Left lobe of liver (tissue), 2 donors: ENCODE measurements at regions not wholly inside any gene's neighbourhood (a gene's known extent, or its start where the extent isn't known, plus 50 kb on each side); places are given as distances from the start of the nearest gene placed in this dataset.
"Not testable (repeated sequence)": the region's sequence is repeated elsewhere in the genome, so short reads cannot be mapped to it uniquely, and the experiment has no call there.

ENCODE experiments used
- ATAC-seq: fragments of 200-7000 bp; cut with Tn5 transposase; one replicate; pipeline ENCODE4 v1.9.1; 2020; ENCODE audit warnings: mild to moderate bottlenecking, moderate library complexity
- DNase-seq: peaks from one replicate; pipeline ENCODE4 v3.0.0-alpha.2; 2020; ENCODE audit warnings: low spot score
- donor health status: DM: no; HTN: no; CAD: no; lungs with moderate emphysema.
- donor health status: DM: no; HTN: yes; CAD: no.

GRCh38 chr21:19031953-19032352 is 628.4 kb upstream of the TMPRSS15 start:
- DNase-seq (no peak), ATAC-seq (no peak)

GRCh38 chr21:19034041-19034440 is 630.5 kb upstream of the TMPRSS15 start:
- DNase-seq, result no peak

GRCh38 chr21:19034560-19034959 is 631.0 kb upstream of the TMPRSS15 start:
- no peak for DNase-seq

More at GRCh38 chr21:19034041-19034440, 630.5 kb upstream of the TMPRSS15 start:
- ATAC-seq, result no peak

GRCh38 chr21:19045876-19046275 is 642.3 kb upstream of the TMPRSS15 start:
- DNase-seq (no peak), ATAC-seq (no peak)

More at GRCh38 chr21:19034560-19034959, 631.0 kb upstream of the TMPRSS15 start:
- no peak for ATAC-seq

- no peak for DNase-seq
- no peak for ATAC-seq
Measured at GRCh38 chr21:19048098-19048672, 644.6 kb upstream of the TMPRSS15 start.

GRCh38 chr21:19049567-19049966 is 646.0 kb upstream of the TMPRSS15 start:
- ATAC-seq (no peak), DNase-seq (no peak)

- ATAC-seq (no peak), DNase-seq (no peak)
Measured at GRCh38 chr21:19065164-19065563, 661.6 kb upstream of the TMPRSS15 start.

- DNase-seq, result no peak
- ATAC-seq, result no peak
Measured at GRCh38 chr21:19076031-19076430, 672.4 kb upstream of the TMPRSS15 start.

- no peak for ATAC-seq
- DNase-seq, result no peak
Measured at GRCh38 chr21:19109694-19110093, 706.1 kb upstream of the TMPRSS15 start.

GRCh38 chr21:19119259-19119658 is 715.7 kb upstream of the TMPRSS15 start:
- DNase-seq, ATAC-seq: not testable (repeated sequence)

- ATAC-seq (no peak), DNase-seq (no peak)
Measured at GRCh38 chr21:19120591-19120990, 717.0 kb upstream of the TMPRSS15 start.

GRCh38 chr21:19122356-19122755 is 718.8 kb upstream of the TMPRSS15 start:
- ATAC-seq, result no peak
- no peak for DNase-seq

GRCh38 chr21:19123053-19123452 is 719.5 kb upstream of the TMPRSS15 start:
- DNase-seq (no peak), ATAC-seq (no peak)

GRCh38 chr21:19123525-19123924 is 719.9 kb upstream of the TMPRSS15 start:
- no peak for ATAC-seq
- DNase-seq, result no peak

- ATAC-seq, result no peak
- DNase-seq, result no peak
Measured at GRCh38 chr21:19124691-19125090, 721.1 kb upstream of the TMPRSS15 start.

GRCh38 chr21:19130379-19131028 is 726.9 kb upstream of the TMPRSS15 start:
- DNase-seq, result no peak
- no peak for ATAC-seq

- no peak for ATAC-seq
Measured at GRCh38 chr21:19141511-19141910, 737.9 kb upstream of the TMPRSS15 start.

GRCh38 chr21:19145682-19146293 is 742.2 kb upstream of the TMPRSS15 start:
- ATAC-seq (no peak), DNase-seq (no peak)

More at GRCh38 chr21:19141511-19141910, 737.9 kb upstream of the TMPRSS15 start:
- DNase-seq, result no peak

GRCh38 chr21:19148056-19148455 is 744.5 kb upstream of the TMPRSS15 start:
- DNase-seq (no peak), ATAC-seq (no peak)

GRCh38 chr21:19171585-19171984 is 768.0 kb upstream of the TMPRSS15 start:
- ATAC-seq (no peak), DNase-seq (no peak)

- no peak for DNase-seq
- ATAC-seq, result no peak
Measured at GRCh38 chr21:19181604-19182140, 778.1 kb upstream of the TMPRSS15 start.

GRCh38 chr21:19197950-19198349 is 794.4 kb upstream of the TMPRSS15 start:
- ATAC-seq, result no peak
- DNase-seq, result no peak
